Endometrial microvascular endothelial cells (primary cell): ENCODE measurements at regions not wholly inside any gene's neighbourhood (a gene's known extent, or its start where the extent isn't known, plus 50 kb on each side); places are given as distances from the start of the nearest gene placed in this dataset.

Experiments
- in situ Hi-C: cut with HindIII; loops from 2 replicates; pipeline ENCODE4 v1.10.0; 2017; ENCODE audit warnings: low sequenced_read_pairs, low pct_unique_long_range_greater_than_20kb; ENCODE audit errors: inconsistent ontology term

DNA sequence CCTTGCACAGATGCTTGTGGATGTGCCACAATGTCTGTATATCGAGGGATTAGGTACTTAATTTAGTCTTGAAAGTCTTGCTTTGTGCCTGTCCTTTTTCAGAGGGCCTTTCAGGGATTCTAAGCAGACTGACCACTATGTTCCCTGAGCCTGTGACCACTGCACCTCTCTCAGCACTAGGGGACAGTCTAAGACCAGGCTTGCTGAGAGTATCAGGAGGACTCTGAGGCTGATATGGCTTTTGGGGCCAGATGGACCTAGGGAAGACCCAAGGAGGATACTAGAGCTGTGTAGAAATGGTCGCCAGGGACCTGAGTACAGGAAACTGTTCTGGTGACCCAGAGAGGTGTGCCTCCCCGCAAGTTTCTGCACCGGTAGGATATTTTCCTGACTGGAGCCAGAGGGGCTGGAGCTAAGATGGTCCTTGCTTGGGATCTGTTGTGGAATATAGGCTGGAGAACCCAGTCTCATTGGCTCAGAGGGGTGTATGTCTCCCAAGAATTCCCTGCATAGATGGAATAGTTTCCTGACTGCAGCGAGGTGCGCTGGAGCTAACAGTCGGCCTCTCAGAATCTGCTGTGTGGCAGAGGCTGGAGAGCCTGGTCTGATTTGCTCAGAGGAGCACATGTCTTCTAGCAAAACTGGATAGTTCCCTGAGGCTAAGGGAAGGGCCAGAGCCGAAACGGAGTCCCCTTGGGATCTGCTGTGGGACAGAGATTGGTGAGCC is 213.2 kb upstream of the DCBLD2 start:
- in situ Hi-C loops: loop anchor here (25.0 kb wide), 1 partner anchor 648 kb away; no protein-coding TSS in a partner anchor

DNA sequence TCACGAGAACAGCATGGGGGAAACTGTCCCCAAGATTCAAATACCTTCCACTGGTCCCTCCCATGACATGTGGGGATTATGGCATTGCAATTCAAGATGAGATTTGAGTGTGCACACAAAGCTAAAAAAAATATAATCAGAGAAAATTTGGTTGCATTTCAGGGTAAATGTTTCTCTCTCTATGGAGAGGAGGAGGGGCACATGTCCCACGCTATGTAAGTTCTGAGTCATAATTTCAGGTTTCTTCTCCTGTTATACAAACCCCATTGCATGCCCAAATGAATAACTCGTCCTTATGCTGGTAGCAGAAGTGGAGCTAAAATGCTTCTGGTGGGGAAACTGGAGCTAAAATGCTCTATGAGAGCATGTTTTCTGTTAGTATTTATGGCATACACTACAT is 209.7 kb upstream of the DCBLD2 start:
- in situ Hi-C loops: loop anchor here (25.0 kb wide), 1 partner anchor 651 kb away; no protein-coding TSS in a partner anchor

DNA sequence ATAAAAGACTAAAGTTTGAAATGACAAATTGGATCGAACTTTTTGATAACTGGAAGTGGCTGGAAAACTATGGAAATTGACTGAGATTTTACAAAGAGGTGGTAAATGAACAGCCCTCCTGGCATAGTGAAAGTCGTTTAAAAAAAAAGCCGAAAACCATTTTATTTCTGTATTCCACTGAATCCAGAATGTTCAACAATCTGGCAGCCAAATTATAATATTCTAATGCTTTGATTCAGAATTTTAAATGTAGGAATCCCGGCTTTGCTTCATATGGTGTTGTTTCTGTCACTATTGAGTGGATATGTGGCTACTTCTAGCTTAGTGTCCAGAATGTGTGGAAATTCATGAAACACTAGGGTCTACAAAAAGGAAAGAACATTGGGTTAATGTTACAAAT is 208.9 kb upstream of the DCBLD2 start:
- in situ Hi-C loops: loop anchor here (25.0 kb wide), 1 partner anchor 652 kb away; no protein-coding TSS in a partner anchor

DNA sequence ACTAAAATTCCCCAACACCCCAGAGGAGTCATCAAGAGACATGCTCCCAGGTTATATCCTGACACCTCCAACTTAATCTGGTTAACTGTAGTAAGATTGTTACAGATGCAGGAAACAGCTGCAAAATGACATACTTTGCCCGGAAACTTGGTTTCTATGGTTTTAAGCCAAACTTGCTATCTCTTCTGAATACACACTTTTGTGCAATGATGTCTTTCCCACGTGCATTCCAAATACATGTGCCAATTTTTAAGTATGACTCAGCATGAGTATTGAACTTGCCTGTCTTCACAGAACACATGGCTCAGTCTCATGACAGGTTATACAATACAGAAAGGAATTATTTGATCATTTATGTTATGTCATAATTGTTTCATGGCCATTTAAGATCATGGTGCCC is 207.0 kb upstream of the DCBLD2 start:
- in situ Hi-C loops: loop anchor here (25.0 kb wide), 1 partner anchor 654 kb away; no protein-coding TSS in a partner anchor

DNA sequence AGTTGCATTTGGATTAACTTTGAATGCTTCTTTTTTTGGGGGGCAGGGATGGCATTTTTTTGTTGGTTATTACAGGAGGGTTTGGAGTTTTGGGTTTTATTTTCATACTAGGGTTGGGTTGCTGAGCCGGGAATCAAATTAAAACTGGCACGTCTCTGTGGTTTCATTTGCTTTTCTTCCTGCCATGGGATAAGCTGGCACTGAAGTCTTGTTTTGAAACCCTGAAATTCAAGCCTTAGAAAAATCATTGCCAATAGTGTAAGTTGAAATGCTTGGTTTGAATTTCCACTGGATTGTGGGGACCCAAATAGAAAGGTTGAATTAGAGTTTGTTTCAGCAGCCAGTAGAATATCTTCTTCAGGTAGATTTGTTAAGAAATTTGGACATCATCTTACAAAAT is 193.1 kb upstream of the DCBLD2 start:
- in situ Hi-C loops: no loop called here

DNA sequence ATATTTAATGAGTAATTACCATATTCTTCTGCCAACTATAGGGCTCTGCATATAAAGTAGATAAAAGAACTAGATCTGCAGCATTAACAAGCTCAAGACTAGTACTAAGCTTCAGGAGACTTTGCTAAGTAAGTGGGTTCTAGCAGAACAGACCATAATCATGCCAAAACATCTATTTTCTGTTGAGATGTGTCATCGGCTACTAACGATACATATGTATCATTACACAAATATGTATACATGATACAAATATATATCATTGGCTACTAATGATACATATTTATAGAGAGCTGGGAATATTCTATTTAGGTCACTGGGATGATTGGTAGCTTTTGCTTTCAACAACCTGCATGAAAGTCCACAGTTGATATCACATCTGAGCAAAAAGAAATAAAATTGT is 185.8 kb upstream of the DCBLD2 start:
- in situ Hi-C loops: no loop called here

DNA sequence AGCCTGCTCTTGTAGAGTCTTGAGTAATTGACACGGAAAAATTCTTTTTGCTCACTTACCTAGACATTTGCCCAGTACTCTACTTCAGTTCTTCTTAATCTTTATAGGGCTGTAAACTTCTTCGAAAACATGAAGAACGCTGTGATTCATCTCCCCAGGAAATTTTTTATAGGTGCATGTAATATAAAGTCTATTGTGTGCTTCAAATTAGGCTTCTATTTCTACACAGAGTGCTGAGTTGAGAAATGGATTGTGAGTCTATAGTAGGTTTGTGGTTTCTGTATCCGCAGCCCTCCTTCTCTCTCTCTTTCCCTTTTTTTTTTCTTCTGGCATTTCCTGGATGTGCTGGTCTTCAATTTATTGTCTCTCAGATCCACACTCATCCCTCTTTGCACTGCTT is 183.3 kb upstream of the DCBLD2 start:
- in situ Hi-C loops: no loop called here

DNA sequence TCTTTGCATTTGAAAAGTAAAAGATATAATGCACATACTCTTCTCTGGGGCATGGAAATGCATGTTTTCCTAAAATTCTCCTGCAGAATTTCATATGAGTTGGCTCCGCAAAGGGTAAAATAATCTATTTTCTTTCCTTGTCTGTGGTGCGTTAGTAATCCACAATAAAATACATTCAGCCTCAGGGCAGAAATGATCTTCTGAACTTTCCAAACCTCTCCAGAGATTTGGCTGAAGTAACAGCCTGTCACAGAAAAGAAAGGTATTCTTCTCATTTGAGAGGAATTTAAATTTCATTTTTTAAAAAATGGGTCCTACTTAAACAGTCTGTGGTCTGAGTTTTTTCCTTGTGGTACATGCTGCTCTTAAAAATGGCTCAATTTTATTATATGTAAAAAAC is 182.7 kb upstream of the DCBLD2 start:
- in situ Hi-C loops: no loop called here

DNA sequence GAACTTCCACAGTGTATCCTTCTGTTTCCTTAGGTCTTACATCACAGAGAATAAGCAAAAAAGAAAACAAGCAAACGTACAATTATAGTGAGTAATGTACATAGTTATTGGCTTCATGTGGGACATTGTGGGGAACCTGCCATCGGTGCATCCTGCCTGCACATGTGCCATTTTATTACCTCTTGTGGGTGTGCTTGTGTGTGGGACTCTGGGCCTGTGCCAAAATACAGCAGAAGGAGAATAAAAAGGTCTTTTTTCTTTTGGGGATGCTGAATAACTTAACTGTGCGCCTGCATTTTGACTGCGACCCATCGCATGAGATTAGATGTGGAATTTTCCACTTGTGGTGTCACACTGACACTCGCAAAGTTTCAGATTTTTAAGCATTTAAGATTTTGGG is 169.6 kb upstream of the DCBLD2 start:
- in situ Hi-C loops: no loop called here

DNA sequence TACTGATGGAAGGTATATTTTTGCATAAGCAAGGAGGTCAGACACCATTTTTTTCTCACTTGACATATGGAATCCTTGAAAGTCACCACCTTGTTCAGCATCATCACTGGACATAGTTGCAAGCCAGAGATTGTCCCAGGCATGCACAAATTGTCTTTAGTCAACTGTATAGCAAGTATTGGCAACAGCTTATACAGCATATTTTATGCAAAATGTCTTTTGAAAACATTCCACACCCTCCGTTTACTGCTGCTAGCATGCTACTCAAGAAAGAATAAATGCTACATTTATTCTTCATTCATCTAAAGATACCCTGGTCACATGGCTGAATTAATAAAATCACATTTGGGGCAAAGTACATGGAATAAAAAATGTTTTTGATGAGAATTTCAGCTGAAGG is 168.5 kb upstream of the DCBLD2 start:
- in situ Hi-C loops: no loop called here

DNA sequence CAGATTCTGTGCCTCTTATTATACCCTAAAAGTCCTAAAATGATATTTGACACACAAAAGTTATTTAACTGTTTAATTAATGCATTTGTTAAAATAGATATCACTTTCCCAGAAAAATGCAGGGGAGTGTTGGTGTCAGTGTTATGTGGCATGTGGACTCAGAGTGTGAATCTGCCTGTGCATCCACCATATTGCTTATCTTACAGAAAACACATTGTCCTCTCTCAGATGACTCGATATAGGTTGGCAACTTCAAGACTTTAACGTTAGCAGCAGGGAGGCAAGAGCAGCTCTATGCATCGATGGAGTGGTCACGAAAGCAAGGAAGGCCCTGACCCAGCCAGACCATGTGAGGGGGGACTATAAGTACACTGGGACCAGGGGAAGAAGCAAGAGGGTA is 165.4 kb upstream of the DCBLD2 start:
- in situ Hi-C loops: no loop called here

DNA sequence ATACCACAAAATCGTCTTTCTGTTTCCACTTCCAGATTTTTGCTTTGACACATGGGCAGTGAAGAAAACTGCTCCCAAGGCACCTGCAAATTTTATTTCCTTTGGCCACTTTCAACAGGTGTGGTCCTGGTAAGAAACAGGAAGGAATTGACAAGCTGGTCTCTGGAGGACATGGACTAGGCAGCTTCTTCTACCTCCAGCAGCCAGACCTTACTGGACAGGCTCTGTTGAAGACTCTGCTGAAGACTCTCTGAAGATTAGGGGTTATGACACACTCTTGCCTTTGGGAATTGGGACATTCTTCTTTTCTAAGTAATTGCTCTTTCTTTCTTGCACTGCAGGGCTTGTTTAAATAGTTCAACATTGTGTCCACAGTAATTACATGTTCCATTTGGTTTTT is 147.7 kb upstream of the DCBLD2 start:
- in situ Hi-C loops: no loop called here

DNA sequence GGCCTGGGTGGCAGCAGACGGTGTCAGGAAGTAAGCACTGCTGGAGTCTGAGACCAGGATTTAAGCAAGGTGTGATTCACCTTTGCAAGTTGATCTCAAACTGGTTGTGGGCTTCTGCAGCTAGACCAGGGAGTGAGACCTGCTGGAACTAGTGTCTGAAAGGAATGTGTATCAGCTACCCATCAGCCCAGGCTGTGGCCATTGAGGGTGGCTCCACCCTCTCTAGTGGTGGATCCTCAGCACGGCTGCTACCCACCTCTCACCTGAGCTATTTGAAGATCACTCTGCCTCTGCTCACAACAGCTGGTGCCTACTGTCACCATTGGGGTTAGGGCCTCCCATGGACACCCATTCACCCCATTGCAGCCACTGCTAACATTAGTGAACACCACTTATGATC is 140.3 kb upstream of the DCBLD2 start:
- in situ Hi-C loops: no loop called here

DNA sequence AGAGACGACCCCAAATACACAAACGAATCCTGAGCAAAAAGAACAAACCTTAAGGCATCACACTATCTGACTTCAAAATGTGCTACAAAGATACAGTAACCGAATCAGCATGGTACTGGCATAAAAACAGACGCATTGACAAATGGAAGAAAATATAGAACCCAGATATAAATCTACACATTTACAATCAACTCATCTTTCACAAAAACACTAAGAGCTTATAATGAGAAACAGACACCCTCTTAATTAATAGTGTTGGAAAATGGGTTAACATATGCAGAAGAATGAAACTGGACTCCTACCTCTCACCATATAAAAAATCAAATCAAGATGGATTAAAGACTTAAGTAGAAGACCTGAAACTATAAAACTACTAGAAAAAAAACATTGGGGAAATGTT is 130.3 kb upstream of the DCBLD2 start:
- in situ Hi-C loops: no loop called here

DNA sequence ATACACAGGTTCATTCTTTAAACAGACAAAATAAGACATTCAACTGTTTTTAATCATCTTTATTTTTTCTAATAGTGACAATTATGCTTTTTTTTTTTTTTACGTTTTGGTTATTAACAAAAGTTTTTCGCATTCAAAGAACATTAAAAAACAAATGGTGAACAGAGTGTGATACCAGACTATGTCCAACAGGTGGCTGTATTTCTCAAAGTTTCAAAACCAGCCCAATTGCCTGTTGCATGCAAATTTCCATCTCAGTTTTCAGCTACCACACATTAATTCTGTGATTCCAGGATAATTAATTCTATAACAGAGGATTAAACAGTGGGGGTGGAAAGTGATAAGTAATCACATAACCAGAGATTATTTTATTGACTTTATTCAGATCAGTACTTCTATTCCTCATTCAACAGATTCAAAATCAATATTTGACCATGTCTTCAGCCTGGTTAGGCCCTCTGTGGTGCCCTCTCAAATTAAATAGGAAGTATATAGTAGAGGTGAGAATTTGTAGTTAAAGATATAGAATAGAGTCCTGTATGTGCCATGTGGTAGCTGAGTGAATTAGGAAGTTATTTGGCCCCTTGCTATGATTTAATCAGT is 122.2 kb upstream of the DCBLD2 start:
- in situ Hi-C loops: no loop called here

DNA sequence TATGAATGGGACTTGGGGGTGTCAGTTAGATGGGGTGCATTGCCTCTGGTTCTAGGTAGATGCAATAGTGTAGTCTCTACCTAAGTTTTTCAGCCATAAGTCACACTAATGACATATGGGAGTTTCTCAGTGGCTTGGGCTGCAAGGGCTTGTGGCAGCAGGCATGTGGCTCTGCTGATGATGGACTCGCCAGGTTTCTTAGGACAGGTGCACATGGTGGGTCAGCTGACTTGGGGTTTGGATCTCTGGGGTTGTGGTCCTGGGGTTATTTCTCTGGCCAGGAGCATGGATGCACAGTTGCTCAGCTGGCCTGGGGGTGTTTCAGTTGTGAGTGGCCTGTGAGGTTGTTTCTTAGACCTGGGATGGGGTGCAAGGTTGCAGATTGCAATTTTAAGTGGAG is 120.0 kb upstream of the DCBLD2 start:
- in situ Hi-C loops: no loop called here

DNA sequence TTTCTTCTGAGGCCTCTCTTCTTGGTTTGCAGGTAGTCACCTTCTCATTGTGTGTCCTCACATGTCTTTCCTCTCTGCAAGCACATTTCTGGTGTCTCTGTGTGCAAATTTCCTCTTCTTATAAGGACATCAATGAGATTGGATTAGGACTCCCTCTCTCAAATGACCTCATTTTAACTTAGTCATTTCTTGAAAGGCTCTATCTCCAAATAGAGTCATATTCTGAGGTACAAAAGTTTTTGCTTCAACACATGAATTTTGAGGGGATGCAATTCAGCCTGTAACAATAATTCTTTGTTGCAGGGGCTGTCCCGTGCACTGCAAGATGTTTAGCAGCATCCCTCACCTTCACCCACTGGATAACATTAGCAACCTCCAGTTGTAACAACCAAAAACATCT is 115.0 kb upstream of the DCBLD2 start:
- in situ Hi-C loops: no loop called here

DNA sequence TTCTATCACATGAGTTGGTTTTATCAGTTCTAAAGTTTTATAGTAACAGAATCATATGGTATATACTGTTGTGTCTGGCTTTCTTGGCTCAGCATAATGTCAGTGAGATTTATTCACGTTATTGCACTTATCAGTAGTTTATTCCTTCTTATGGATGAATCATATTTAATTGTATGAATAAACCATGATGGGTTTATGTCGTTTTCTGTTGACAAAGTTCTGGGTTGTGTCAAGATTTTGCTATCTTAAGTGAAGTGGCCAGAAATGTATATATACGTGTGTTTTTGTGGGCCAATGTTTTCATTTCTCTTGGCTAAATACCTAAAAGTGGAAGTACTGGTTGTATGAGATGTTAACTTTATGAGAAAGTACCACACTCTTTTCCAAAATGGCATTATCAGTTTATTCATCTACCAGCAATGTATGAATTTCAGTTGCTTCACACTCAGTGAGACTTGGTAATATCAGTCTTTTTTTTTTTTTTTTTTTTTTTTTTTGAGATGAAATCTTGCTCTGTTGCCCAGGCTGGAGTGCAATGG is 112.4 kb upstream of the DCBLD2 start:
- in situ Hi-C loops: no loop called here

DNA sequence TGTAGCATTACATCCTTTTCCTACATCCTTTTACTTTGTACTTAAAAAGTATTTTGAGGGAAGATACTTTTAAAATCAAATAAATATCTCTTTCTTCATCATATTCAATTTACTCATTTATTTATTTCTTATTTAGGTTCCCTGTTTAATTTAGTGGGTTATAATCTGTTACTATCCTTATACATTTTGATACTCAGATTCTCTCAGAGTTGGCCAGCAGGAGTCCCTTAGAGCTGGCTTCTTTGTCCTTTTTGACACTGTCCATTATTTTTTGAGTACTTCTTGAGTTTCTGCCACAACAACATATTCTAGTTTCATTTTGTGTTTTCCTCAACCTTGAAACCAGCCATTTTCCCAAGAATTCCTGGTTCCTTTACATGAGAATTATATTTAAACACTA is 111.6 kb upstream of the DCBLD2 start:
- in situ Hi-C loops: no loop called here

DNA sequence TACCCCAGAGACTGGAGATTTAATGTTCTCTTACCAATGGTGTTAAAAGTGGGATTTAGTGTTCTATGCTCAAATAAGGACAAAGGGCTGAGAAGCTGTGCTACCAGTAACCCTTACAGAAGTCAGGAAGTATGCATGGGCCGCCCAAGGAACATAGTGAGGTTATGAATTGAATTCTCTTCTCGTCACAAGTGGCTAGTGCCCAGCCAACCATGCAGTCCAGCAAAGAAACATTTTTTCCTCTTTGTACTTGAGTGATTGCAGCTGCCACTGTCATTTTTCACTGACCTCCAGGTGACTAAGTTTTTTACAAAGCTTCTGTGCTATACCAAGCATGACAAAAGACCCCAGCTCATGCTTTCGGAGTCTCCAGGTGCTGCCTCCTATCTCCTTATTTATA is 110.6 kb upstream of the DCBLD2 start:
- in situ Hi-C loops: no loop called here
